NCI-H1105 treated with DMSO at 0.1 percent for 48 hours (cell line): ENCODE measurements at regions not wholly inside any gene's neighbourhood (a gene's known extent, or its start where the extent isn't known, plus 50 kb on each side); places are given as distances from the start of the nearest gene placed in this dataset.
"Not testable (repeated sequence)": the region's sequence is repeated elsewhere in the genome, so short reads cannot be mapped to it uniquely, and the experiment has no call there.

Experiments used
- DNase-seq: peaks from one replicate; lab custom pipeline; 2025; lab: John Stamatoyannopoulos, UW

- DNase-seq: not testable (repeated sequence)
Observed at GRCh38 chr10:46749003-46749402, 162.2 kb upstream of the PTPN20 start.

GRCh38 chr10:46749470-46749869 lies 161.8 kb upstream of the PTPN20 start:
- not testable (repeated sequence) for DNase-seq

- not testable (repeated sequence) for DNase-seq
Observed at GRCh38 chr10:46753763-46754162, 157.5 kb upstream of the PTPN20 start.

- DNase-seq: not testable (repeated sequence)
Observed at GRCh38 chr10:46761471-46761870, 149.8 kb upstream of the PTPN20 start.

- DNase-seq: not testable (repeated sequence)
Observed at GRCh38 chr10:46768515-46769291, 142.5 kb upstream of the PTPN20 start.

- DNase-seq: not testable (repeated sequence)
Observed at GRCh38 chr10:46773178-46773896, 137.9 kb upstream of the PTPN20 start.

GRCh38 chr10:46773897-46774236 lies 137.4 kb upstream of the PTPN20 start:
- not testable (repeated sequence) for DNase-seq

GRCh38 chr10:46774366-46774765 lies 136.9 kb upstream of the PTPN20 start:
- not testable (repeated sequence) for DNase-seq

- DNase-seq: not testable (repeated sequence)
Observed at GRCh38 chr10:46774945-46775667, 136.1 kb upstream of the PTPN20 start.

- not testable (repeated sequence) for DNase-seq
Observed at GRCh38 chr10:46775668-46776059, 135.6 kb upstream of the PTPN20 start.

GRCh38 chr10:46779571-46779970 lies 131.7 kb upstream of the PTPN20 start:
- DNase-seq: not testable (repeated sequence)

GRCh38 chr10:46780164-46780563 lies 131.1 kb upstream of the PTPN20 start:
- DNase-seq: not testable (repeated sequence)

- DNase-seq: not testable (repeated sequence)
Observed at GRCh38 chr10:46781001-46781400, 130.2 kb upstream of the PTPN20 start.

GRCh38 chr10:46782001-46782874 lies 129.0 kb upstream of the PTPN20 start:
- DNase-seq: not testable (repeated sequence)

- DNase-seq: not testable (repeated sequence)
Observed at GRCh38 chr10:46784665-46785064, 126.6 kb upstream of the PTPN20 start.

GRCh38 chr10:46786125-46786517 lies 125.1 kb upstream of the PTPN20 start:
- DNase-seq: not testable (repeated sequence)

- DNase-seq: peak; percentile 30
Observed at GRCh38 chr10:46786518-46787320, 124.5 kb upstream of the PTPN20 start.

- DNase-seq: no peak
Observed at GRCh38 chr10:46787321-46787615, 124.0 kb upstream of the PTPN20 start.

- DNase-seq: not testable (repeated sequence)
Observed at GRCh38 chr10:46792657-46793357, 118.4 kb upstream of the PTPN20 start.

- not testable (repeated sequence) for DNase-seq
Observed at GRCh38 chr10:46796351-46796750, 114.9 kb upstream of the PTPN20 start.
